RWPE2 (cell line): ENCODE measurements at regions not wholly inside any gene's neighbourhood (a gene's known extent, or its start where the extent isn't known, plus 50 kb on each side); places are given as distances from the start of the nearest gene placed in this dataset.
A peak's percentile ranks its signal among the peaks of the same experiment; 100 is the strongest.

ENCODE experiments used
- ATAC-seq: fragments of 200-7000 bp; cut with Tn5 transposase; 3 replicates; pipeline ENCODE4 v1.9.1; 2021; ENCODE audit warnings: low read depth
- DNase-seq: peaks from one replicate; pipeline ENCODE4 v3.0.0-alpha.2; 2020; ENCODE audit warnings: low spot score
- H3K27ac ChIP-seq: fragments of 450-650 bp; 2 replicates; pipeline ENCODE4 v1.5.1; 2017; ENCODE audit warnings: mild to moderate bottlenecking; ENCODE audit not compliant: poor library complexity, severe bottlenecking
- H3K27me3 ChIP-seq: fragments of 250-450 bp; sonication (Bioruptor Pico); 2 replicates; pipeline ENCODE4 v1.5.1; 2021; ENCODE audit warnings: mild to moderate bottlenecking, moderate library complexity; ENCODE audit not compliant: insufficient read depth, poor library complexity, severe bottlenecking
- H3K36me3 ChIP-seq: fragments of 250-450 bp; sonication (Bioruptor Pico); 2 replicates; pipeline ENCODE4 v1.5.1; 2020; ENCODE audit warnings: low read depth, mild to moderate bottlenecking, moderate library complexity
- H3K4me1 ChIP-seq: fragments of 250-450 bp; sonication (Bioruptor Pico); 2 replicates; pipeline ENCODE4 v1.5.1; 2021; ENCODE audit warnings: mild to moderate bottlenecking, moderate library complexity; ENCODE audit not compliant: insufficient read depth, poor library complexity, severe bottlenecking
- H3K4me3 ChIP-seq: fragments of 250-450 bp; sonication (Bioruptor Pico); 2 replicates; pipeline ENCODE4 v1.5.1; 2021; ENCODE audit warnings: mild to moderate bottlenecking, moderate library complexity; ENCODE audit not compliant: severe bottlenecking
- H3K9me3 ChIP-seq: fragments of 250-450 bp; sonication (Bioruptor Pico); 2 replicates; pipeline ENCODE4 v1.5.1; 2021; ENCODE audit warnings: mild to moderate bottlenecking, moderate library complexity; ENCODE audit not compliant: severe bottlenecking
- CTCF ChIP-seq: fragments of 450-650 bp; IDR thresholded peaks from one replicate; pipeline ENCODE4 v1.5.1; 2017; ENCODE audit warnings: mild to moderate bottlenecking, moderate library complexity; ENCODE audit not compliant: poor library complexity, severe bottlenecking

- DNase-seq (no peak), ATAC-seq (no peak)
- Histone ChIP-seq H3K9me3 (no peaks in the 10 kb centered on the region), H3K4me3 (no peak overlapping the region), H3K27me3 (no peaks in the 10 kb centered on the region), H3K27ac (no peak overlapping the region), H3K4me1 (no peaks in the 10 kb centered on the region), H3K36me3 (no peaks in the 10 kb centered on the region)
- no peak for TF ChIP-seq CTCF
These were observed 215.7 kb upstream of the CST7 start for GRCh38 chr20:24733416-24733815.

GRCh38 chr20:24734139-24734538, 214.9 kb upstream of the CST7 start:
- Histone ChIP-seq H3K4me1 (no peaks in the 10 kb centered on the region), H3K27me3 (no peaks in the 10 kb centered on the region), H3K9me3 (no peaks in the 10 kb centered on the region), H3K36me3 (no peaks in the 10 kb centered on the region), H3K27ac (no peak overlapping the region), H3K4me3 (no peak overlapping the region)
- DNase-seq (peak; percentile 31), ATAC-seq (no peak)
- no peak for TF ChIP-seq CTCF

GRCh38 chr20:24735263-24735662, 213.8 kb upstream of the CST7 start:
- ATAC-seq (no peak), DNase-seq (peak; percentile 23)
- no peak overlapping the region for H3K27ac ChIP-seq
- no peaks in the 10 kb centered on the region for H3K36me3 ChIP-seq
- H3K4me3 ChIP-seq, result no peak overlapping the region
- H3K4me1 ChIP-seq, result peaks cover 3% of the 10 kb centered on the region
- H3K9me3 ChIP-seq, result no peaks in the 10 kb centered on the region
- no peak for TF ChIP-seq CTCF
- no peaks in the 10 kb centered on the region for H3K27me3 ChIP-seq

GRCh38 chr20:24736131-24736843, 212.8 kb upstream of the CST7 start:
- no peak for ATAC-seq
- H3K4me3 ChIP-seq, result no peak overlapping the region
- peaks cover 3% of the 10 kb centered on the region for H3K4me1 ChIP-seq
- no peaks in the 10 kb centered on the region for H3K36me3 ChIP-seq
- H3K27ac ChIP-seq, result no peak overlapping the region
- no peaks in the 10 kb centered on the region for H3K27me3 ChIP-seq
- H3K9me3 ChIP-seq, result no peaks in the 10 kb centered on the region
- no peak for TF ChIP-seq CTCF
- no peak for DNase-seq

- ATAC-seq (no peak), DNase-seq (no peak)
- no peak for TF ChIP-seq CTCF
- Histone ChIP-seq H3K27me3 (no peaks in the 10 kb centered on the region), H3K4me1 (peaks cover 3% of the 10 kb centered on the region), H3K4me3 (no peak overlapping the region), H3K36me3 (no peaks in the 10 kb centered on the region), H3K27ac (no peak overlapping the region), H3K9me3 (no peaks in the 10 kb centered on the region)
These were observed 212.2 kb upstream of the CST7 start for GRCh38 chr20:24736844-24737211.
